Endothelial cell of umbilical vein (primary cell): ENCODE measurements at regions not wholly inside any gene's neighbourhood (a gene's known extent, or its start where the extent isn't known, plus 50 kb on each side); places are given as distances from the start of the nearest gene placed in this dataset.

Experiments used
- BruUV-seq: library from RNA; stranded (reverse); fragments of 400-500 nt; replicated peaks from 2 replicates; lab custom pipeline; 2021; lab: Mats Ljungman, UMichigan
- CTCF ChIA-PET: fragments of 300-600, 350-600 bp; sonication (Branson Sonifier 250); formaldehyde crosslinking; loops from one replicate; lab custom pipeline; 2021; ENCODE audit warnings: antibody characterized with exemption, inconsistent platforms; lab: Charles Lee
- POLR2A ChIA-PET: fragments of 300-600, 350-600 bp; sonication (Branson Sonifier 250); formaldehyde crosslinking; loops from one replicate; lab custom pipeline; 2021; ENCODE audit warnings: antibody characterized with exemption, inconsistent platforms; lab: Charles Lee
- DNase-seq: peaks from one replicate; pipeline ENCODE4 v3.0.0-alpha.2; 2011; ENCODE audit warnings: low read depth, low spot score
- FAIRE-seq: peaks from 2 replicates; lab custom pipeline; 2011; peaks lifted over from hg19 to GRCh38; lab: Jason Lieb, UNC
- H2AFZ ChIP-seq: 2 replicates; pipeline ENCODE4 v1.6.0; 2012; ENCODE audit warnings: low read depth, low read length, control low read depth, inconsistent platforms
- H3K27ac ChIP-seq: 2 replicates; pipeline ENCODE4 v1.5.1; 2011; ENCODE audit warnings: low read depth, mild to moderate bottlenecking, control low read depth, low read length, moderate library complexity; ENCODE audit not compliant: insufficient read depth
- H3K27me3 ChIP-seq, 2 experiments: 2 replicates each; pipeline versions ENCODE4 v1.6.0 to v1.6.1; 2011; ENCODE audit warnings: low read length in 2 of 2, mixed read lengths in 1 of 2; ENCODE audit not compliant: control insufficient read depth in 2 of 2, insufficient read depth in 2 of 2
- H3K36me3 ChIP-seq, 2 experiments: 2 replicates in 1 of 2; 3 replicates in 1 of 2; pipeline ENCODE4 v1.5.1; 2011; ENCODE audit warnings: low read length in 2 of 2, mild to moderate bottlenecking in 1 of 2, moderate library complexity in 1 of 2; ENCODE audit not compliant: control insufficient read depth in 2 of 2, insufficient read depth in 2 of 2; ENCODE audit errors: extremely low read depth in 1 of 2
- H3K4me1 ChIP-seq: 3 replicates; pipeline ENCODE4 v1.5.1; 2011; ENCODE audit warnings: mild to moderate bottlenecking, low read length; ENCODE audit not compliant: control insufficient read depth, insufficient read depth; ENCODE audit errors: extremely low read depth
- H3K4me2 ChIP-seq: 2 replicates; pipeline ENCODE4 v1.6.1; 2011; ENCODE audit warnings: low read length, control low read depth, mixed read lengths; ENCODE audit not compliant: insufficient read depth
- H3K4me3 ChIP-seq, 3 experiments: fragments of 200-600 bp in 1 of 3; sonication (generic), shearing (Covaris generic) in 1 of 3; replicated peaks in 1 of 3; 2 replicates each; pipeline ENCODE4 v1.5.1; 2011 to 2016; ENCODE audit warnings: control low read depth in 3 of 3, low read length in 3 of 3, mild to moderate bottlenecking in 2 of 3, inconsistent platforms in 1 of 3, low read depth in 1 of 3, moderate library complexity in 1 of 3; ENCODE audit not compliant: insufficient read depth in 1 of 3
- H3K79me2 ChIP-seq: 2 replicates; pipeline ENCODE4 v1.6.0; 2012; ENCODE audit warnings: low read length, inconsistent platforms; ENCODE audit not compliant: control insufficient read depth, insufficient read depth
- H3K9ac ChIP-seq: replicated peaks from 2 replicates; pipeline ENCODE3; 2011; ENCODE audit warnings: low read length, control low read depth; ENCODE audit not compliant: insufficient read depth; ENCODE audit errors: extremely low read depth
- H3K9me1 ChIP-seq: replicated peaks from 3 replicates; pipeline ENCODE4 v1.6.0; 2011; ENCODE audit warnings: mild to moderate bottlenecking, low read length; ENCODE audit not compliant: control insufficient read depth, insufficient read depth; ENCODE audit errors: extremely low read depth
- H3K9me3 ChIP-seq: replicated peaks from 2 replicates; pipeline ENCODE4 v1.5.1; 2012; ENCODE audit warnings: low read length, inconsistent platforms; ENCODE audit not compliant: control insufficient read depth, insufficient read depth
- H4K20me1 ChIP-seq: replicated peaks from 2 replicates; pipeline ENCODE3; 2011; ENCODE audit warnings: mild to moderate bottlenecking, low read length; ENCODE audit not compliant: control insufficient read depth, insufficient read depth; ENCODE audit errors: extremely low read depth
- EZH2 ChIP-seq: IDR thresholded peaks from 2 replicates; pipeline ENCODE4 v1.6.1; 2012; ENCODE audit warnings: borderline replicate concordance, low read depth, mild to moderate bottlenecking, moderate library complexity, low read length, inconsistent platforms; ENCODE audit not compliant: severe bottlenecking
- FOS ChIP-seq: IDR thresholded peaks from 2 replicates; pipeline ENCODE4 v1.6.1; 2011; ENCODE audit warnings: mild to moderate bottlenecking, low read length, moderate library complexity, borderline replicate concordance; ENCODE audit not compliant: insufficient read depth
- GATA2 ChIP-seq: IDR thresholded peaks from 2 replicates; pipeline ENCODE4 v1.7.0; 2011; ENCODE audit warnings: low read depth, mild to moderate bottlenecking, moderate library complexity, mixed read lengths, low read length; ENCODE audit not compliant: insufficient read length, insufficient read depth
- JUN ChIP-seq: IDR thresholded peaks from 2 replicates; pipeline ENCODE4 v1.6.1; 2011; ENCODE audit warnings: borderline replicate concordance, low read depth; ENCODE audit not compliant: insufficient read length, insufficient read depth
- MYC ChIP-seq: IDR thresholded peaks from one replicate; pipeline ENCODE4 v1.6.1; 2011; ENCODE audit warnings: mild to moderate bottlenecking, low read depth, low read length
- POLR2A ChIP-seq: IDR thresholded peaks from 2 replicates; pipeline ENCODE4 v1.6.1; 2012; ENCODE audit warnings: low read depth, mild to moderate bottlenecking, control low read depth, low read length
- POLR2AphosphoS5 ChIP-seq: IDR thresholded peaks from 2 replicates; pipeline ENCODE4 v1.6.1; 2012; ENCODE audit warnings: low read depth, mild to moderate bottlenecking, control low read depth, low read length, moderate library complexity; ENCODE audit not compliant: insufficient read depth
- dilution Hi-C: fragments of 300-500 bp; cut with MboI; formaldehyde crosslinking; loops from one replicate; pipeline ENCODE4 v1.15.0; 2019; ENCODE audit warnings: low sequenced_read_pairs; ENCODE audit not compliant: extremely low pct_ligation_motif_present
- intact Hi-C: fragments of 100-400 bp; cut with micrococcal nuclease; formaldehyde crosslinking; loops from one replicate; pipeline ENCODE4 v1.10.0; 2022
- TF ChIP-seq, protein P1 (sequence below): IDR thresholded peaks from 2 replicates; pipeline ENCODE4 v1.6.1; 2011; ENCODE audit not compliant: insufficient read depth, insufficient read length
- TF ChIP-seq, protein P2 (sequence below), 2 donors: IDR thresholded peaks; 1 replicate in 1 of 2; 2 replicates in 1 of 2; pipeline ENCODE4 v1.5.1; 2011; ENCODE audit warnings: low read length in 2 of 2, mild to moderate bottlenecking in 2 of 2, moderate library complexity in 2 of 2, control low read depth in 1 of 2, inconsistent platforms in 1 of 2, low read depth in 1 of 2; ENCODE audit not compliant: insufficient read depth in 1 of 2; ENCODE audit errors: extremely low read depth in 1 of 2

DNA sequence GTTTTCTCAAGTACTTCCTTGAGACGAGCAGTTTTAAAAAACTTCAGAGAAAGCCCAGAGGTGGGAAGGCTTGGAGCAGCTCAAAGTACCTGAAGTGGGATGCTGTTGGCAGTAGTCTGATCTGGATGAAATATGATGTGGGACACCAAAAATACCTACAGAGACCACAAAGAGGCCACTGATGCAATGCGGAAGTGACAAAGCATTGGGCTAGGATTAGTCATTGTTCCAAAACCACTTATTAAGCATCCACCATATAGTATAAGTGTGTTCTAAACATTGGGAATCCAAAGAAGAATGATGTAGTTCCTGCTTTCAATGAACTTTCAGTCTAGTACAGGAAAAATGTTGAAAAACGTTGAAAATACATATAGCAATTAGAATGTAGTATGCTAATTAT, 386.1 kb upstream of the CNKSR2 start:
- DNase-seq (no peak), FAIRE-seq (no peak)
- Histone ChIP-seq H3K9ac (no peak overlapping the region), H3K9me3 (no peaks in the 10 kb centered on the region), H2AFZ (no peak overlapping the region), H4K20me1 (no peaks in the 10 kb centered on the region), H3K36me3 (no peaks in the 10 kb centered on the region), H3K9me1 (no peaks in the 10 kb centered on the region), H3K27ac (no peak overlapping the region), H3K27me3 (no peaks in the 10 kb centered on the region), H3K4me3 (no peak overlapping the region), H3K4me2 (no peak overlapping the region), H3K79me2 (no peaks in the 10 kb centered on the region), H3K4me1 (no peaks in the 10 kb centered on the region)
- no TSS peak for BruUV-seq
- dilution Hi-C loops, result no loop called here
- POLR2A ChIA-PET, result no interaction called here
- CTCF ChIA-PET, result no interaction called here
- no peak for TF ChIP-seq MYC
- TF ChIP-seq, protein P1, sequence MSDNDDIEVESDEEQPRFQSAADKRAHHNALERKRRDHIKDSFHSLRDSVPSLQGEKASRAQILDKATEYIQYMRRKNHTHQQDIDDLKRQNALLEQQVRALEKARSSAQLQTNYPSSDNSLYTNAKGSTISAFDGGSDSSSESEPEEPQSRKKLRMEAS, result no peak
- no peak for TF ChIP-seq POLR2AphosphoS5
- no peak for TF ChIP-seq POLR2A
- no peak for TF ChIP-seq FOS
- no peak for TF ChIP-seq GATA2
- TF ChIP-seq EZH2, result no peak
- TF ChIP-seq JUN, result no peak
- TF ChIP-seq, protein P2, sequence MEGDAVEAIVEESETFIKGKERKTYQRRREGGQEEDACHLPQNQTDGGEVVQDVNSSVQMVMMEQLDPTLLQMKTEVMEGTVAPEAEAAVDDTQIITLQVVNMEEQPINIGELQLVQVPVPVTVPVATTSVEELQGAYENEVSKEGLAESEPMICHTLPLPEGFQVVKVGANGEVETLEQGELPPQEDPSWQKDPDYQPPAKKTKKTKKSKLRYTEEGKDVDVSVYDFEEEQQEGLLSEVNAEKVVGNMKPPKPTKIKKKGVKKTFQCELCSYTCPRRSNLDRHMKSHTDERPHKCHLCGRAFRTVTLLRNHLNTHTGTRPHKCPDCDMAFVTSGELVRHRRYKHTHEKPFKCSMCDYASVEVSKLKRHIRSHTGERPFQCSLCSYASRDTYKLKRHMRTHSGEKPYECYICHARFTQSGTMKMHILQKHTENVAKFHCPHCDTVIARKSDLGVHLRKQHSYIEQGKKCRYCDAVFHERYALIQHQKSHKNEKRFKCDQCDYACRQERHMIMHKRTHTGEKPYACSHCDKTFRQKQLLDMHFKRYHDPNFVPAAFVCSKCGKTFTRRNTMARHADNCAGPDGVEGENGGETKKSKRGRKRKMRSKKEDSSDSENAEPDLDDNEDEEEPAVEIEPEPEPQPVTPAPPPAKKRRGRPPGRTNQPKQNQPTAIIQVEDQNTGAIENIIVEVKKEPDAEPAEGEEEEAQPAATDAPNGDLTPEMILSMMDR (IDR thresholded peaks at IDR 0.05; ENCODE audit: extremely low read depth in 1 of 2, insufficient read depth in 1 of 2, low read depth in 1 of 2, low read length in 2 of 2), result no peak
- intact Hi-C loops, result no loop called here
